HG02852 (cell line): ENCODE measurements at regions not wholly inside any gene's neighbourhood (a gene's known extent, or its start where the extent isn't known, plus 50 kb on each side); places are given as distances from the start of the nearest gene placed in this dataset.
"Not testable (repeated sequence)": the region's sequence is repeated elsewhere in the genome, so short reads cannot be mapped to it uniquely, and the experiment has no call there.

Experiments
- ATAC-seq: cut with Tn5 transposase; IDR thresholded peaks from one replicate; pipeline ENCODE4 v1.9.1; 2021; ENCODE audit warnings: mild to moderate bottlenecking, moderate library complexity; ENCODE audit not compliant: unreplicated experiment

DNA sequence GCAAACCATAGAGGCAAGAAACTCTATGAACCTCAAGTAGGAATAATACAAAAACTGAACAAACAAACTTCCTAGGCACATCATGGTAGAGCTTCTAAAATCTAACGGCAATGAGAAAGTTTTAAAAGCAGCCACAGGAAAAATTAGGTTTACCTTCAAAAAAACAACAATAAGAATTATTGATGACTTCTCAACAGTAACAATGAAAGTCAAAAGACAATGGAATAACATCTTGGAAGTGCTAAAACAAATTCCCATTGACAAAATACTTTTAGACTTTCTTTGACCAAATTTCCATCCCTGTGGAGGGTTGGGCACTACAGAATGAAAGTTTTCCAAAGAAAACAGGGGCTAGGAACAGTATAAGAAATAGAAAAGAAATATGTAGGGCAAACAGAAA lies 222.9 kb upstream of the ERCC4 start:
- ATAC-seq = no peak

GRCh38 chr16:13697568-13697967 lies 222.4 kb upstream of the ERCC4 start:
- no peak for ATAC-seq

DNA sequence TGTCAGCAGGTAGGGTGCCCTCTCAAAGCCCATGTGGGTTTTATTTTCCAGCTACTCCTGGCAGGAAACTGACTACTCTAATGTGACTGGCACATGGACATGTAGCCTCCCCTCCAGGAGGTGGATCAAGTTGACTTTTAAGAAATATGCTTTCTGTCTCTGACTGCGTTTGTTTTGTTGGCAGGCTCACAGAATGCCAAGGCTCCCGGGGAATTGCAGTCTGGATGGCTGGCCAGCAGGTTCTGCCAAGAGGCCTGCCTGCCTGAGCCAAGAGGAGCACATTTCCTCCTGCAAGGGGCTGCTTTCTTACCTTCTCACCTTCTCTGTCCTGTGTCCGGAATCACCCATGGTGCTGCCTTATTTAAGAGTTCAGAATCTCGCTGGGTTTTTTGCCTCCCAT lies 217.3 kb upstream of the ERCC4 start:
- ATAC-seq = no peak

GRCh38 chr16:13708347-13709120 lies 211.4 kb upstream of the ERCC4 start:
- ATAC-seq = no peak

DNA sequence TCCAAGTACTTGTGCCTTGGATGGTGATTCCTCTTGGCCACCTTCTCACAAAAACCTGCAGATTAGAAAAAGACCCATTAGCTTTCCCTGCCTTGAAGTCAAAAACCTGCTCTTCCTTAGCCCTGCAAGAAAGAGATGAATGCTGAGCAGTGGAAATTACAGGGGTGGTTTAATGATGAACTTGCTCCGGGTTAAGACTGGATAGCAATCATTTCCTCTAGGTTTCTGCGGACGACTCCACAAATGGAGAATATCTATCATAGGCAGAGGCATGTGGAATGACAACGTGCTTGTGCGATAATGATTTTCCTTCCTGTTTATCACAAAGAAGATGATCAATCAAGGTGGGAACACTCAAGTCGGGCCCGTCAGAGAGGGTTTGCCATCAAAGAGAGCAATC lies 201.2 kb upstream of the ERCC4 start:
- ATAC-seq = no peak

- ATAC-seq = no peak
Observed at GRCh38 chr16:13727943-13728342, 192.0 kb upstream of the ERCC4 start.

DNA sequence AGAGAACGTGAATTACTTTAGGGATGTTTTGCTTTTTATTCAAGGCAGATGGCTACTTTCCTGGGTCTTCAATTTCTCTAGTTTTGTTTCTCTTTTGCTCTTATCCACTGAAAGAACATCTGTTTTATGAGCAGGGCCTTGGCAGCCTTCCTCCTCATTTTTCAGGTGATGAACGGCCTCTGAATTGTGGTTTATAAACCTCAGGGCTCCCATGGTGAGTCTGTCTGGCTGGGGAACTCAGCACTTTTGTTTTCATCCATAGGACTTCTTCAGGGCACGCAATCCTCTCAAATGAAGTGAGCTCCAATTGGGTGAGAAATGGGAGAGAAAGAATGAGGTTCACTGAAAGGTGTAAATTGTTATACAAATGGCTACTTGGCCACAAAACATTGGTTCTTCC lies 186.4 kb upstream of the ERCC4 start:
- no peak for ATAC-seq

GRCh38 chr16:13739621-13740373 lies 180.2 kb upstream of the ERCC4 start:
- not testable (repeated sequence) for ATAC-seq

- ATAC-seq = no peak
Observed at GRCh38 chr16:13742928-13743327, 177.0 kb upstream of the ERCC4 start.

DNA sequence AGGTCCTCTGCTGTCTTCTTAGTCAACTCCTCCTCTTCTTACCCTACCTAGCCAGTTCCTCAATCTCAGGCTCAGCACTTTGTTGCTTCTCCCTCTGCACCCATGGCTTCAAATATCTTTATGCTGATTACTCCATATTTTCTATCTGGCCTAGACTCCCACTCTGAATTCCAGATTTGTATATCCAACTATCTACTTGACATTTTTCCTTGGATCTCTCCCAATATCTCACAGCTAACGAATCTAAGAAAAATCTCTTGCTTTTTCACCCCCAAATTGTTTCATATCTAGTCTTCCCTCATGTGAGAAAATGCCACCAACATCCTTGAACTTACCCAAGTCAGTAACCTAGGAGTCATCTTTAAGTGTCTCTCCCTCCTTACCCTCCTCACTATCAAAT lies 176.4 kb upstream of the ERCC4 start:
- ATAC-seq = no peak

DNA sequence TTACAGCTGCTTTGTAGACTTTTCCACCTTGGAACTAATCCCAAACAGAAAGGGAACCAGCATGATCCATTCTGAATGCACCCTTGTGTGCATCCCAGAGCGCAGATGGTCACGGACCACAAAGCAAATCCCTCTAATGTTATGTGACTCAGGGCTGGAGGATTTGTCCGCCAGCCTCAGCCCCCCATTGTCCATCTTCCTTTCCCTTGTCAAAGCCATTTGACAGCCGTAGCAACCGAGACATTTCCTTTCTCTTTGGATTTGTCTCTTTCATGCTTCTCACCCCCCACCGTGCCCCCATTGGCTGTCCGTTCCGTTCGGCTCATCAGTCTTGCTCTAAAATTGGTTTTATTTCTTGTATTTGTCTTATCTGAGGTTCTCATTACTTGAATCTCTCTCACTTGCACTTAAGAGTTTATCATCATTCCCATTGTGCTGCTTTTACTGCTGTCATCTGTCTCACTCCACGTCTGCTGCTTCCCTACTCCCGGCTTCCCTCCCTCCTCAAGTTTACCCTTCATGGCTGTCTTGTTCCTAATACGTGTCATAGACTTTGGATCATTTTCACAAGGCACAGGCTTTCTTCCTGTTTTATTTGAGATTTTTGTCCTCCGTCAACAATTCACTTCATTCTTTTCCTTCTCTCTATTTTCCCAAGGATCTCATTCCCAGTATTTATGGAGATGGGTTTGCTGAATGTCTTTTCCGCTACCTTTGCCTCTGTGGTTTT lies 163.4 kb upstream of the ERCC4 start:
- no peak for ATAC-seq

GRCh38 chr16:13766334-13766733 lies 153.6 kb upstream of the ERCC4 start:
- no peak for ATAC-seq

DNA sequence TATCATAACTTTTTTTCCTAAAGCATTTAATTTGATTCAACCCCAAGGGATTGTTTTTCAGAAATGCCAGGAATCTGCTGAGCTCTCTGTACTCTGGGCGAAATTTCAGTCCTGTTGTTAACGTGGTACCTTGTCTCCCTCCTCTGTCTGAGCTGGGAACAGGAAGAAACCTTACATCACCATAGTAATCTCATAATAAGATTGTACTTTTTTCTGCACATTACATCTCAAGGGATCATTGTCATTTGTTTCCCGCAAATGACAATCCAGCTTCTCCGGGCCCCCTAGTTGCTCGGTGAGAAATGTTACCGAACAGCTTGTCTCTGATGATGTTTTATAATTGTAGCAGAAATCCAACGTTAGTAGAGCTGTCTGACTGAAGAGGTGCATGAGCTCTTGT lies 152.7 kb upstream of the ERCC4 start:
- ATAC-seq = no peak

DNA sequence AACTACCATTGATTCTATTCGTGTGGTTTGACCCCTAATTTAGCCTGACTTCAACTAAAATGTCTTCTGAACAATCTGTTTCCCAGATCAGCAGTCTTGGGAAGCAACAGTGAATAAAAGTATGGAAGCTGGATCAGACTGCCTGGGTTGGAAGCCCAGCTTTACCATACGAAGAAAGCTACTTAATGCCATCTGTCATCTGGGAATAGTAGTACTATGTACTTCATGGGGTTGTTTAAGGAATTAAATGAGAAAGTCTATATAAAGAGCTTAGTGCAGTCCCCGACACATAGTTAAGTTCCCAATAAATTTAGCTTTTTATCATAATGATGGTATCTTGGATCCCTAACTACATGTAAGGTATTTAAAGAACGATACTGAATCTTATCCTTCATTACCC lies 151.5 kb upstream of the ERCC4 start:
- no peak for ATAC-seq

DNA sequence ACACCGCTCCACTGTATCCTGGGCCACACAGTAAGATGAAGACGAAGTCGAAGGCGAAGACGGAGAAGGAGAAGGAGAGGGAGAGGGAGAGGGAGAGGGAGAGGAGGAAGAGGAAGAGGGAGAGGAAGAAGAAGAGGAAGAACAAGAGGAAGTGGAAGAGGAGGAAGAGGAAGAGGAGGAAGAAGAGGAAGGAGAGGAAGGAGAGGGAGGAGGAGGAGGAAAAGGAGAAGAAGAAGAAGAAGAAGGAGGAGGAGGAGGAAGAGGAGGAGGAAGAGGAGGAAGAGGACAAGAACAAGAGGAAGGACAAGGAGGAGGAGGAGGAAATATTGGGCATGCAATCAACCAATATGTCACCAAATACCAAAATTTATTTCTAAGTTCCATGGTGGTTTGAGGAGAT lies 149.5 kb upstream of the ERCC4 start:
- ATAC-seq = no peak

DNA sequence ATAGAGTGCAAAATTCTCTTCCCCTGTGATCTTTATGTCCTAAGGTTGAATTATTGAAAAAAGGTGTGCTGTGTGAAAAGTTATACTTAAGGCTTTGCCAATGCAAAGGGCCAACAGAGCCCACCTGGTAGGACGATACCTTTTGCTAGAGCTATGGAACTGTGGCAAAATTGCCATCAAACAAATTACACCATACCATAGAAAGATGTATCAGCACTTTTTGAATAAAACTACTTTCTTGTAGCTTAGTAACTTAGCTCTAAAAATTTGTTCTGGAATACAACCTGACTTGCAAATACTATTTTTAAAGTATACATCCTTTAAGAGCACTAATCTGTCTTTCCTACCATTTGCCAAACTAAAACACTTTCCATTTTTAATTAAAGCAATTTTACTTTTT lies 147.2 kb upstream of the ERCC4 start:
- no peak for ATAC-seq

DNA sequence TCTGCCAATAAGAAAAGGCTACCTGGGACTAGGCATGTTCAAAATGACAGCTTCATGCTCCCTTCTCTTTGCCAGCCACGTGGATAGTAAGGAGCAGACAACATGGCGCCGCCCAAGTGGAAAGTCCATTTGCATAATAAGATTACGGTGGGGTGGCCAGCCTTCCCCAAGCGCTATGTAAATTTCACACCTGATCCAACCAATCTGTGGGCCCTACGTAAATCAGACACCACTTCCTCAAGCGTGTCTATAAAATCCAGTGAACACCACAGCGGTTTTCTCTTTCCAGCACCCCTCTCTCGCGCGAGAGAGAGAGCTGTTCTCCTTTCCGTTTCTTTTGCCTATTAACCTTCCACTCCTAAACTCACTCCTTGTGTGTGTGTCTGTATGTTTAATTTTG lies 140.3 kb upstream of the ERCC4 start:
- no peak for ATAC-seq

- no peak for ATAC-seq
Observed at GRCh38 chr16:13780406-13781168, 139.4 kb upstream of the ERCC4 start.

GRCh38 chr16:13781169-13781564 lies 138.8 kb upstream of the ERCC4 start:
- ATAC-seq = no peak

DNA sequence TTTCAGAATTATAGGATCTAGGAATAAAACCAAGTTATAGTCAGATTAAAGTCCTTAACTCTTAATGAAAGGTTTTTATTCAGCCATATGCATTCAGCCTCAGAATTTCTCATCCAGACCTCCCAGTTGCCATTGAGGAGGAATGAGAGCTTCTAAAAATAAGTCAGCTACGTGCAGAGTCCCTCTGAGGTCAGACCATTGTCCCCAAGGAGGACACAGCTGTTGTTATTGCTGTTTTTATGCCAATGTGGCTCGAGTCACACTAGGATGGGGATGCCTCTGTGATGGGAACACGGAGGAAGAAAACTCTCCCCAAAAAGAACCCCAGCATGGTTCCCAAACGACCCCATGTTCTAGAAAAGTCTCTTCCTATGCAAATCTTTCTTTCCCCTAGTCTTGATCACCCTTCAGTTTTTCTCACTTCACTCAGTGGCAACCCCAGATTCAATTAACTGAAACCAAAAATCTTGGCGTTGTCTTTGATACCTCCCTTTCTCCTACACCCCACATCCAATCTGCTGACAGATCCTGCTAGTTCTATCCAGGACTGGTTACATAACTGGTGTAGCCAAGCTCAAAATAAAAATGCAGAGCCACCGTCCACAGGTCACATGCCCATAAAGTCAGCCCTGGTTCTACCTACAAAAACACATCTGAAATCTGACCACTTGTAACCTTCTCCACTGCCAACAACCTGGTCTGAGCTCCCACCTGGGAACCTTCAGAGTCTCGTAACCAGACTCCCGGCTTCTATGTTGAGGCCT lies 138.2 kb upstream of the ERCC4 start:
- ATAC-seq = no peak
